Endothelial cell of umbilical vein (primary cell): ENCODE measurements at regions not wholly inside any gene's neighbourhood (a gene's known extent, or its start where the extent isn't known, plus 50 kb on each side); places are given as distances from the start of the nearest gene placed in this dataset.

Source experiments
- BruUV-seq: library from RNA; stranded (reverse); fragments of 400-500 nt; replicated peaks from 2 replicates; lab custom pipeline; 2021; lab: Mats Ljungman, UMichigan
- CTCF ChIA-PET: fragments of 300-600, 350-600 bp; sonication (Branson Sonifier 250); formaldehyde crosslinking; loops from one replicate; lab custom pipeline; 2021; ENCODE audit warnings: antibody characterized with exemption, inconsistent platforms; lab: Charles Lee
- POLR2A ChIA-PET: fragments of 300-600, 350-600 bp; sonication (Branson Sonifier 250); formaldehyde crosslinking; loops from one replicate; lab custom pipeline; 2021; ENCODE audit warnings: antibody characterized with exemption, inconsistent platforms; lab: Charles Lee
- DNase-seq: peaks from one replicate; pipeline ENCODE4 v3.0.0-alpha.2; 2011; ENCODE audit warnings: low read depth, low spot score
- FAIRE-seq: peaks from 2 replicates; lab custom pipeline; 2011; peaks lifted over from hg19 to GRCh38; lab: Jason Lieb, UNC
- H2AFZ ChIP-seq: 2 replicates; pipeline ENCODE4 v1.6.0; 2012; ENCODE audit warnings: low read depth, low read length, control low read depth, inconsistent platforms
- H3K27ac ChIP-seq: 2 replicates; pipeline ENCODE4 v1.5.1; 2011; ENCODE audit warnings: low read depth, mild to moderate bottlenecking, control low read depth, low read length, moderate library complexity; ENCODE audit not compliant: insufficient read depth
- H3K27me3 ChIP-seq, 2 experiments: 2 replicates each; pipeline versions ENCODE4 v1.6.0 to v1.6.1; 2011; ENCODE audit warnings: low read length in 2 of 2, mixed read lengths in 1 of 2; ENCODE audit not compliant: control insufficient read depth in 2 of 2, insufficient read depth in 2 of 2
- H3K36me3 ChIP-seq, 2 experiments: 2 replicates in 1 of 2; 3 replicates in 1 of 2; pipeline ENCODE4 v1.5.1; 2011; ENCODE audit warnings: low read length in 2 of 2, mild to moderate bottlenecking in 1 of 2, moderate library complexity in 1 of 2; ENCODE audit not compliant: control insufficient read depth in 2 of 2, insufficient read depth in 2 of 2; ENCODE audit errors: extremely low read depth in 1 of 2
- H3K4me1 ChIP-seq: 3 replicates; pipeline ENCODE4 v1.5.1; 2011; ENCODE audit warnings: mild to moderate bottlenecking, low read length; ENCODE audit not compliant: control insufficient read depth, insufficient read depth; ENCODE audit errors: extremely low read depth
- H3K4me2 ChIP-seq: 2 replicates; pipeline ENCODE4 v1.6.1; 2011; ENCODE audit warnings: low read length, control low read depth, mixed read lengths; ENCODE audit not compliant: insufficient read depth
- H3K4me3 ChIP-seq, 3 experiments: fragments of 200-600 bp in 1 of 3; sonication (generic), shearing (Covaris generic) in 1 of 3; replicated peaks in 1 of 3; 2 replicates each; pipeline ENCODE4 v1.5.1; 2011 to 2016; ENCODE audit warnings: control low read depth in 3 of 3, low read length in 3 of 3, mild to moderate bottlenecking in 2 of 3, inconsistent platforms in 1 of 3, low read depth in 1 of 3, moderate library complexity in 1 of 3; ENCODE audit not compliant: insufficient read depth in 1 of 3
- H3K79me2 ChIP-seq: 2 replicates; pipeline ENCODE4 v1.6.0; 2012; ENCODE audit warnings: low read length, inconsistent platforms; ENCODE audit not compliant: control insufficient read depth, insufficient read depth
- H3K9ac ChIP-seq: replicated peaks from 2 replicates; pipeline ENCODE3; 2011; ENCODE audit warnings: low read length, control low read depth; ENCODE audit not compliant: insufficient read depth; ENCODE audit errors: extremely low read depth
- H3K9me1 ChIP-seq: replicated peaks from 3 replicates; pipeline ENCODE4 v1.6.0; 2011; ENCODE audit warnings: mild to moderate bottlenecking, low read length; ENCODE audit not compliant: control insufficient read depth, insufficient read depth; ENCODE audit errors: extremely low read depth
- H3K9me3 ChIP-seq: replicated peaks from 2 replicates; pipeline ENCODE4 v1.5.1; 2012; ENCODE audit warnings: low read length, inconsistent platforms; ENCODE audit not compliant: control insufficient read depth, insufficient read depth
- H4K20me1 ChIP-seq: replicated peaks from 2 replicates; pipeline ENCODE3; 2011; ENCODE audit warnings: mild to moderate bottlenecking, low read length; ENCODE audit not compliant: control insufficient read depth, insufficient read depth; ENCODE audit errors: extremely low read depth
- CTCF ChIP-seq, 2 donors: IDR thresholded peaks; 1 replicate in 1 of 2; 2 replicates in 1 of 2; pipeline ENCODE4 v1.5.1; 2011; ENCODE audit warnings: low read length in 2 of 2, mild to moderate bottlenecking in 2 of 2, moderate library complexity in 2 of 2, control low read depth in 1 of 2, inconsistent platforms in 1 of 2, low read depth in 1 of 2; ENCODE audit not compliant: insufficient read depth in 1 of 2; ENCODE audit errors: extremely low read depth in 1 of 2
- EZH2 ChIP-seq: IDR thresholded peaks from 2 replicates; pipeline ENCODE4 v1.6.1; 2012; ENCODE audit warnings: borderline replicate concordance, low read depth, mild to moderate bottlenecking, moderate library complexity, low read length, inconsistent platforms; ENCODE audit not compliant: severe bottlenecking
- FOS ChIP-seq: IDR thresholded peaks from 2 replicates; pipeline ENCODE4 v1.6.1; 2011; ENCODE audit warnings: mild to moderate bottlenecking, low read length, moderate library complexity, borderline replicate concordance; ENCODE audit not compliant: insufficient read depth
- GATA2 ChIP-seq: IDR thresholded peaks from 2 replicates; pipeline ENCODE4 v1.7.0; 2011; ENCODE audit warnings: low read depth, mild to moderate bottlenecking, moderate library complexity, mixed read lengths, low read length; ENCODE audit not compliant: insufficient read length, insufficient read depth
- JUN ChIP-seq: IDR thresholded peaks from 2 replicates; pipeline ENCODE4 v1.6.1; 2011; ENCODE audit warnings: borderline replicate concordance, low read depth; ENCODE audit not compliant: insufficient read length, insufficient read depth
- MYC ChIP-seq: IDR thresholded peaks from one replicate; pipeline ENCODE4 v1.6.1; 2011; ENCODE audit warnings: mild to moderate bottlenecking, low read depth, low read length
- POLR2A ChIP-seq: IDR thresholded peaks from 2 replicates; pipeline ENCODE4 v1.6.1; 2012; ENCODE audit warnings: low read depth, mild to moderate bottlenecking, control low read depth, low read length
- POLR2AphosphoS5 ChIP-seq: IDR thresholded peaks from 2 replicates; pipeline ENCODE4 v1.6.1; 2012; ENCODE audit warnings: low read depth, mild to moderate bottlenecking, control low read depth, low read length, moderate library complexity; ENCODE audit not compliant: insufficient read depth
- dilution Hi-C: fragments of 300-500 bp; cut with MboI; formaldehyde crosslinking; loops from one replicate; pipeline ENCODE4 v1.15.0; 2019; ENCODE audit warnings: low sequenced_read_pairs; ENCODE audit not compliant: extremely low pct_ligation_motif_present
- intact Hi-C: fragments of 100-400 bp; cut with micrococcal nuclease; formaldehyde crosslinking; loops from one replicate; pipeline ENCODE4 v1.10.0; 2022

- intact Hi-C loops (no loop called here), dilution Hi-C loops (no loop called here)
- Histone ChIP-seq H3K9me1 (no peaks in the 10 kb centered on the region), H3K9me3 (no peaks in the 10 kb centered on the region), H3K36me3 (no peaks in the 10 kb centered on the region), H3K4me1 (no peaks in the 10 kb centered on the region), H3K27ac (no peak overlapping the region), H3K4me2 (no peak overlapping the region), H3K27me3 (no peaks in the 10 kb centered on the region), H3K4me3 (no peak overlapping the region), H2AFZ (no peak overlapping the region), H3K79me2 (no peaks in the 10 kb centered on the region), H4K20me1 (no peaks in the 10 kb centered on the region), H3K9ac (no peak overlapping the region)
- TF ChIP-seq POLR2AphosphoS5 (no peak), CTCF (IDR thresholded peaks at IDR 0.05; ENCODE audit: extremely low read depth in 1 of 2, insufficient read depth in 1 of 2, low read depth in 1 of 2, low read length in 2 of 2) (no peak), EZH2 (no peak), MYC (no peak), FOS (no peak), POLR2A (no peak), GATA2 (no peak), JUN (no peak)
- BruUV-seq, result no TSS peak
- FAIRE-seq (no peak), DNase-seq (no peak)
- POLR2A ChIA-PET, result no interaction called here
- CTCF ChIA-PET, result no interaction called here
Observed at GRCh38 chrY:8121825-8122224, 1210.3 kb upstream of the AMELY start.
